Ectodermal cell (in vitro differentiated cells): ENCODE measurements at regions not wholly inside any gene's neighbourhood (a gene's known extent, or its start where the extent isn't known, plus 50 kb on each side); places are given as distances from the start of the nearest gene placed in this dataset.

ENCODE experiments used
- H3K27ac ChIP-seq: 2 replicates; pipeline ENCODE4 v1.7.0; 2013; ENCODE audit warnings: mild to moderate bottlenecking, low read depth, low read length; ENCODE audit not compliant: insufficient read depth, poor library complexity, severe bottlenecking
- H3K27me3 ChIP-seq: 2 replicates; pipeline ENCODE4 v1.7.0; 2013; ENCODE audit warnings: mild to moderate bottlenecking, low read length; ENCODE audit not compliant: insufficient read depth, control insufficient read depth, poor library complexity, severe bottlenecking
- H3K36me3 ChIP-seq: one replicate; pipeline ENCODE4 v1.7.0; 2013; ENCODE audit warnings: low read length; ENCODE audit not compliant: control insufficient read depth, insufficient read depth
- H3K4me1 ChIP-seq: one replicate; pipeline ENCODE4 v1.7.0; 2013; ENCODE audit warnings: low read length; ENCODE audit not compliant: control insufficient read depth, insufficient read depth
- H3K4me3 ChIP-seq: 2 replicates; pipeline ENCODE4 v1.7.0; 2013; ENCODE audit warnings: low read depth, low read length, control low read depth; ENCODE audit not compliant: insufficient read depth
- H3K9me3 ChIP-seq: 2 replicates; pipeline ENCODE4 v1.7.0; 2013; ENCODE audit warnings: mild to moderate bottlenecking, low read length, moderate library complexity; ENCODE audit not compliant: control insufficient read depth
- WGBS, 2 experiments: methylation state at CpG; one replicate each; pipeline ENCODE4 v1.1.7; 2013; ENCODE audit warnings: missing lambda C conversion rate in 2 of 2; 5-methylcytosine and 5-hydroxymethylcytosine counted together

- no peaks in the 10 kb centered on the region for H3K27me3 ChIP-seq
- H3K4me1 ChIP-seq = no peaks in the 10 kb centered on the region
- H3K9me3 ChIP-seq = no peaks in the 10 kb centered on the region
- H3K4me3 ChIP-seq = no peak overlapping the region
- no peak overlapping the region for H3K27ac ChIP-seq
- H3K36me3 ChIP-seq = no peaks in the 10 kb centered on the region
These were observed 243.8 kb downstream of the OTOL1 start for GRCh38 chr3:161740421-161740820.

GRCh38 chr3:161744366-161744765 lies 247.8 kb downstream of the OTOL1 start:
- no peaks in the 10 kb centered on the region for H3K27me3 ChIP-seq
- H3K36me3 ChIP-seq = no peaks in the 10 kb centered on the region
- H3K27ac ChIP-seq = no peak overlapping the region
- no peak overlapping the region for H3K4me3 ChIP-seq
- H3K9me3 ChIP-seq = no peaks in the 10 kb centered on the region
- no peaks in the 10 kb centered on the region for H3K4me1 ChIP-seq
- WGBS, 2 experiments = 89 to 91% methylated on average over 3 of the region's 4 CpGs

- Histone ChIP-seq H3K27me3 (no peaks in the 10 kb centered on the region), H3K36me3 (no peaks in the 10 kb centered on the region), H3K4me1 (no peaks in the 10 kb centered on the region), H3K4me3 (no peak overlapping the region), H3K9me3 (no peaks in the 10 kb centered on the region), H3K27ac (no peak overlapping the region)
These were observed 249.1 kb downstream of the OTOL1 start for GRCh38 chr3:161745741-161746140.

GRCh38 chr3:161748049-161748448 lies 251.4 kb downstream of the OTOL1 start:
- Histone ChIP-seq H3K27me3 (no peaks in the 10 kb centered on the region), H3K4me1 (no peaks in the 10 kb centered on the region), H3K4me3 (no peak overlapping the region), H3K9me3 (no peaks in the 10 kb centered on the region), H3K36me3 (no peaks in the 10 kb centered on the region), H3K27ac (no peak overlapping the region)

GRCh38 chr3:161754420-161755053 lies 257.9 kb downstream of the OTOL1 start:
- Histone ChIP-seq H3K4me3 (no peak overlapping the region), H3K9me3 (no peaks in the 10 kb centered on the region), H3K27ac (no peak overlapping the region), H3K36me3 (no peaks in the 10 kb centered on the region), H3K4me1 (no peaks in the 10 kb centered on the region), H3K27me3 (no peaks in the 10 kb centered on the region)
- 83 to 92% methylated on average over 2 to 3 of the region's 3 CpGs for WGBS, 2 experiments

GRCh38 chr3:161759444-161759843 lies 262.8 kb downstream of the OTOL1 start:
- Histone ChIP-seq H3K36me3 (no peaks in the 10 kb centered on the region), H3K4me1 (no peaks in the 10 kb centered on the region), H3K4me3 (no peak overlapping the region), H3K27me3 (no peaks in the 10 kb centered on the region), H3K27ac (no peak overlapping the region), H3K9me3 (no peaks in the 10 kb centered on the region)
- 100% methylated on average over 2 of the region's 2 CpGs; no CpG with 5 or more reads in 1 of the 2 experiments for WGBS, 2 experiments

GRCh38 chr3:161766331-161766730 lies 269.7 kb downstream of the OTOL1 start:
- no peaks in the 10 kb centered on the region for H3K36me3 ChIP-seq
- WGBS, 2 experiments = 63 to 75% methylated on average over 3 of the region's 3 CpGs
- H3K27me3 ChIP-seq = no peaks in the 10 kb centered on the region
- no peaks in the 10 kb centered on the region for H3K4me1 ChIP-seq
- no peak overlapping the region for H3K4me3 ChIP-seq
- H3K9me3 ChIP-seq = no peaks in the 10 kb centered on the region
- no peak overlapping the region for H3K27ac ChIP-seq

- H3K27me3 ChIP-seq = no peaks in the 10 kb centered on the region
- no peaks in the 10 kb centered on the region for H3K9me3 ChIP-seq
- H3K27ac ChIP-seq = no peak overlapping the region
- H3K4me3 ChIP-seq = no peak overlapping the region
- H3K36me3 ChIP-seq = no peaks in the 10 kb centered on the region
- H3K4me1 ChIP-seq = no peaks in the 10 kb centered on the region
- WGBS, 2 experiments = 90 to 91% methylated on average over 3 of the region's 3 CpGs
These were observed 274.1 kb downstream of the OTOL1 start for GRCh38 chr3:161770484-161771386.

GRCh38 chr3:161781381-161781780 lies 284.8 kb downstream of the OTOL1 start:
- H3K9me3 ChIP-seq = no peaks in the 10 kb centered on the region
- H3K27me3 ChIP-seq = no peaks in the 10 kb centered on the region
- no peak overlapping the region for H3K4me3 ChIP-seq
- no peaks in the 10 kb centered on the region for H3K36me3 ChIP-seq
- WGBS, 2 experiments = no CpG with 5 or more reads among the region's 1 CpG
- no peaks in the 10 kb centered on the region for H3K4me1 ChIP-seq
- H3K27ac ChIP-seq = no peak overlapping the region

GRCh38 chr3:161793194-161793930 lies 296.8 kb downstream of the OTOL1 start:
- Histone ChIP-seq H3K36me3 (no peaks in the 10 kb centered on the region), H3K4me1 (no peaks in the 10 kb centered on the region), H3K9me3 (no peaks in the 10 kb centered on the region), H3K27ac (no peak overlapping the region), H3K27me3 (no peaks in the 10 kb centered on the region), H3K4me3 (no peak overlapping the region)
- 100% methylated on average over 1 to 3 of the region's 3 CpGs for WGBS, 2 experiments
